Cardiac fibroblast (primary cell): ENCODE measurements at regions not wholly inside any gene's neighbourhood (a gene's known extent, or its start where the extent isn't known, plus 50 kb on each side); places are given as distances from the start of the nearest gene placed in this dataset.

Experiments used
- DNase-seq, 2 donors: peaks; one replicate each; pipeline versions ENCODE4 v3.0.0 to v3.0.0-alpha.2; 2010; ENCODE audit warnings: low read depth in 2 of 2
- H3K4me3 ChIP-seq, 2 donors: replicated peaks in 1 of 2; 1 replicate in 1 of 2; 2 replicates in 1 of 2; pipeline ENCODE4 v1.5.1; 2011; ENCODE audit warnings: low read depth in 2 of 2, low read length in 2 of 2, mild to moderate bottlenecking in 2 of 2, moderate library complexity in 1 of 2
- CTCF ChIP-seq: IDR thresholded peaks from one replicate; pipeline ENCODE4 v1.5.1; 2011; ENCODE audit warnings: low read depth, mild to moderate bottlenecking, low read length, inconsistent platforms

- no peak for DNase-seq
- TF ChIP-seq CTCF = no peak
- H3K4me3 ChIP-seq = no peak overlapping the region
Measured at GRCh38 chrX:4909348-4909747, 1195.9 kb upstream of the PRKX start.

- TF ChIP-seq CTCF = no peak
- H3K4me3 ChIP-seq = no peak overlapping the region
- DNase-seq = no peak
Measured at GRCh38 chrX:4905576-4905975, 1192.1 kb upstream of the PRKX start.

- no peak overlapping the region for H3K4me3 ChIP-seq
- TF ChIP-seq CTCF = no peak
- no peak for DNase-seq
Measured at GRCh38 chrX:4881277-4881676, 1167.8 kb upstream of the PRKX start.

- TF ChIP-seq CTCF = no peak
- H3K4me3 ChIP-seq = no peak overlapping the region
- no peak for DNase-seq
Measured at GRCh38 chrX:4878640-4879039, 1165.2 kb upstream of the PRKX start.

- no peak for DNase-seq
- no peak overlapping the region for H3K4me3 ChIP-seq
- no peak for TF ChIP-seq CTCF
Measured at GRCh38 chrX:4876268-4876667, 1162.8 kb upstream of the PRKX start.

- no peak for DNase-seq
- no peak for TF ChIP-seq CTCF
- H3K4me3 ChIP-seq = no peak overlapping the region
Measured at GRCh38 chrX:4851534-4851933, 1138.1 kb upstream of the PRKX start.

- no peak for TF ChIP-seq CTCF
- no peak for DNase-seq
- H3K4me3 ChIP-seq = no peak overlapping the region
Measured at GRCh38 chrX:4850312-4850711, 1136.9 kb upstream of the PRKX start.
